ENCODE measurements at regions not wholly inside any gene's neighbourhood (a gene's known extent, or its start where the extent isn't known, plus 50 kb on each side); places are given as distances from the start of the nearest gene placed in this dataset.

GRCh38 chr12:102570256-102570655 lies 89.9 kb upstream of the IGF1 start:
- no peak for TF ChIP-seq KDM1A (IDR thresholded peaks at IDR 0.05; ENCODE audit: low read depth)
- TF ChIP-seq HOXB5 (CRISPR knock-in tag; IDR thresholded peaks at IDR 0.05): no peak
- TF ChIP-seq CTCF (IDR thresholded peaks at IDR 0.05): no peak
- TF ChIP-seq RNF2 (IDR thresholded peaks at IDR 0.05; ENCODE audit: borderline replicate concordance, low read depth): no peak
- TF ChIP-seq RFX5 (IDR thresholded peaks at IDR 0.05): no peak
- TF ChIP-seq MYC (IDR thresholded peaks at IDR 0.05; ENCODE audit: borderline replicate concordance, low read length): no peak
- TF ChIP-seq RAD21 (conservative IDR thresholded peaks at IDR 0.05 in 1 of 2, IDR thresholded peaks at IDR 0.05 in 1 of 2): no peak
- TF ChIP-seq REST (IDR thresholded peaks at IDR 0.05): no peak
- TF ChIP-seq MAX (IDR thresholded peaks at IDR 0.05): no peak
- no peak for TF ChIP-seq MAFK (IDR thresholded peaks at IDR 0.05; ENCODE audit: partially characterized antibody)
